ENCODE measurements at regions not wholly inside any gene's neighbourhood (a gene's known extent, or its start where the extent isn't known, plus 50 kb on each side); places are given as distances from the start of the nearest gene placed in this dataset.

GRCh38 chr3:113132571-113132996, 78.8 kb upstream of the BOC start:
- in situ Hi-C loops (cut with HindIII; ENCODE audit: low pct_unique_long_range_greater_than_20kb, low sequenced_read_pairs), result no loop called here
- no peak for DNase-seq (ENCODE audit: low read depth in 1 of 2, low spot score in 1 of 2)

GRCh38 chr3:113133140-113133539, 78.2 kb upstream of the BOC start:
- no peak for TF ChIP-seq JUND (IDR thresholded peaks at IDR 0.05; ENCODE audit: low read depth)
- no peak for DNase-seq (ENCODE audit: low read depth in 1 of 2, low spot score in 1 of 2)
- in situ Hi-C loops (cut with HindIII; ENCODE audit: low pct_unique_long_range_greater_than_20kb, low sequenced_read_pairs), result no loop called here

More at GRCh38 chr3:113132571-113132996, 78.8 kb upstream of the BOC start:
- no peak for TF ChIP-seq JUND (IDR thresholded peaks at IDR 0.05; ENCODE audit: low read depth)

- TF ChIP-seq JUND (IDR thresholded peaks at IDR 0.05; ENCODE audit: low read depth), result no peak
- in situ Hi-C loops (cut with HindIII; ENCODE audit: low pct_unique_long_range_greater_than_20kb, low sequenced_read_pairs), result no loop called here
- DNase-seq (ENCODE audit: low read depth in 1 of 2, low spot score in 1 of 2), result peak in 1 of 2 experiments; percentile 43
Measured at GRCh38 chr3:113136071-113136470, 75.3 kb upstream of the BOC start.

GRCh38 chr3:113136544-113136943, 74.8 kb upstream of the BOC start:
- no peak for TF ChIP-seq JUND (IDR thresholded peaks at IDR 0.05; ENCODE audit: low read depth)
- DNase-seq (ENCODE audit: low read depth in 1 of 2, low spot score in 1 of 2), result no peak
- in situ Hi-C loops (cut with HindIII; ENCODE audit: low pct_unique_long_range_greater_than_20kb, low sequenced_read_pairs), result no loop called here

- no peak for DNase-seq (ENCODE audit: low read depth in 1 of 2, low spot score in 1 of 2)
- in situ Hi-C loops (cut with HindIII; ENCODE audit: low pct_unique_long_range_greater_than_20kb, low sequenced_read_pairs), result no loop called here
- no peak for TF ChIP-seq JUND (IDR thresholded peaks at IDR 0.05; ENCODE audit: low read depth)
Measured at GRCh38 chr3:113138839-113139743, 72.3 kb upstream of the BOC start.

- in situ Hi-C loops (cut with HindIII; ENCODE audit: low pct_unique_long_range_greater_than_20kb, low sequenced_read_pairs), result no loop called here
- DNase-seq (ENCODE audit: low read depth in 1 of 2, low spot score in 1 of 2), result no peak
Measured at GRCh38 chr3:113140876-113141275, 70.5 kb upstream of the BOC start.

GRCh38 chr3:113141543-113141942, 69.8 kb upstream of the BOC start:
- TF ChIP-seq JUND (IDR thresholded peaks at IDR 0.05; ENCODE audit: low read depth), result no peak
- in situ Hi-C loops (cut with HindIII; ENCODE audit: low pct_unique_long_range_greater_than_20kb, low sequenced_read_pairs), result no loop called here
- no peak for DNase-seq (ENCODE audit: low read depth in 1 of 2, low spot score in 1 of 2)

More at GRCh38 chr3:113140876-113141275, 70.5 kb upstream of the BOC start:
- no peak for TF ChIP-seq JUND (IDR thresholded peaks at IDR 0.05; ENCODE audit: low read depth)

- in situ Hi-C loops (cut with HindIII; ENCODE audit: low pct_unique_long_range_greater_than_20kb, low sequenced_read_pairs), result no loop called here
- TF ChIP-seq JUND (IDR thresholded peaks at IDR 0.05; ENCODE audit: low read depth), result no peak
Measured at GRCh38 chr3:113142476-113142875, 68.9 kb upstream of the BOC start.

GRCh38 chr3:113143353-113143752, 68.0 kb upstream of the BOC start:
- no peak for TF ChIP-seq JUND (IDR thresholded peaks at IDR 0.05; ENCODE audit: low read depth)
- in situ Hi-C loops (cut with HindIII; ENCODE audit: low pct_unique_long_range_greater_than_20kb, low sequenced_read_pairs), result no loop called here

More at GRCh38 chr3:113142476-113142875, 68.9 kb upstream of the BOC start:
- no peak for DNase-seq (ENCODE audit: low read depth in 1 of 2, low spot score in 1 of 2)

GRCh38 chr3:113147681-113148261, 63.6 kb upstream of the BOC start:
- no peak for DNase-seq (ENCODE audit: low read depth in 1 of 2, low spot score in 1 of 2)
- no peak for TF ChIP-seq JUND (IDR thresholded peaks at IDR 0.05; ENCODE audit: low read depth)
- in situ Hi-C loops (cut with HindIII; ENCODE audit: low pct_unique_long_range_greater_than_20kb, low sequenced_read_pairs), result no loop called here

More at GRCh38 chr3:113143353-113143752, 68.0 kb upstream of the BOC start:
- no peak for DNase-seq (ENCODE audit: low read depth in 1 of 2, low spot score in 1 of 2)

- in situ Hi-C loops (cut with HindIII; ENCODE audit: low pct_unique_long_range_greater_than_20kb, low sequenced_read_pairs), result no loop called here
- peak; percentile 66 to 90 for DNase-seq (ENCODE audit: low read depth in 1 of 2, low spot score in 1 of 2)
- TF ChIP-seq JUND (IDR thresholded peaks at IDR 0.05; ENCODE audit: low read depth), result no peak
Measured at GRCh38 chr3:113148284-113148683, 63.1 kb upstream of the BOC start.

- in situ Hi-C loops (cut with HindIII; ENCODE audit: low pct_unique_long_range_greater_than_20kb, low sequenced_read_pairs), result no loop called here
- no peak for TF ChIP-seq JUND (IDR thresholded peaks at IDR 0.05; ENCODE audit: low read depth)
- DNase-seq (ENCODE audit: low read depth in 1 of 2, low spot score in 1 of 2), result no peak
Measured at GRCh38 chr3:113150250-113150649, 61.1 kb upstream of the BOC start.

GRCh38 chr3:113151461-113152031, 59.8 kb upstream of the BOC start:
- no peak for DNase-seq (ENCODE audit: low read depth in 1 of 2, low spot score in 1 of 2)
- no peak for TF ChIP-seq JUND (IDR thresholded peaks at IDR 0.05; ENCODE audit: low read depth)
- in situ Hi-C loops (cut with HindIII; ENCODE audit: low pct_unique_long_range_greater_than_20kb, low sequenced_read_pairs), result no loop called here
